ENCODE measurements at regions not wholly inside any gene's neighbourhood (a gene's known extent, or its start where the extent isn't known, plus 50 kb on each side); places are given as distances from the start of the nearest gene placed in this dataset.

- no peak for DNase-seq (ENCODE audit: low spot score, unreplicated experiment)
- Mint-ChIP-seq H3K4me1 (ENCODE audit: low read depth) (no peaks in the 10 kb centered on the region), H3K27ac (no peak overlapping the region), H3K27me3 (no peaks in the 10 kb centered on the region), H3K9me3 (ENCODE audit: low read depth) (peaks cover 3% of the 10 kb centered on the region), H3K36me3 (ENCODE audit: insufficient read depth) (no peaks in the 10 kb centered on the region), H3K4me3 (ENCODE audit: low read depth) (no peak overlapping the region)
- TF ChIP-seq, protein P1, sequence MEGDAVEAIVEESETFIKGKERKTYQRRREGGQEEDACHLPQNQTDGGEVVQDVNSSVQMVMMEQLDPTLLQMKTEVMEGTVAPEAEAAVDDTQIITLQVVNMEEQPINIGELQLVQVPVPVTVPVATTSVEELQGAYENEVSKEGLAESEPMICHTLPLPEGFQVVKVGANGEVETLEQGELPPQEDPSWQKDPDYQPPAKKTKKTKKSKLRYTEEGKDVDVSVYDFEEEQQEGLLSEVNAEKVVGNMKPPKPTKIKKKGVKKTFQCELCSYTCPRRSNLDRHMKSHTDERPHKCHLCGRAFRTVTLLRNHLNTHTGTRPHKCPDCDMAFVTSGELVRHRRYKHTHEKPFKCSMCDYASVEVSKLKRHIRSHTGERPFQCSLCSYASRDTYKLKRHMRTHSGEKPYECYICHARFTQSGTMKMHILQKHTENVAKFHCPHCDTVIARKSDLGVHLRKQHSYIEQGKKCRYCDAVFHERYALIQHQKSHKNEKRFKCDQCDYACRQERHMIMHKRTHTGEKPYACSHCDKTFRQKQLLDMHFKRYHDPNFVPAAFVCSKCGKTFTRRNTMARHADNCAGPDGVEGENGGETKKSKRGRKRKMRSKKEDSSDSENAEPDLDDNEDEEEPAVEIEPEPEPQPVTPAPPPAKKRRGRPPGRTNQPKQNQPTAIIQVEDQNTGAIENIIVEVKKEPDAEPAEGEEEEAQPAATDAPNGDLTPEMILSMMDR (IDR thresholded peaks at IDR 0.05; ENCODE audit: unreplicated experiment): no peak
These were observed 233.4 kb downstream of the ARHGAP12 start for GRCh38 chr10:31694929-31695837.

- H3K9me3 Mint-ChIP-seq (ENCODE audit: low read depth): peaks cover 12% of the 10 kb centered on the region
- no peaks in the 10 kb centered on the region for H3K36me3 Mint-ChIP-seq (ENCODE audit: insufficient read depth)
- H3K4me3 Mint-ChIP-seq (ENCODE audit: low read depth): no peak overlapping the region
- TF ChIP-seq, protein P1 (IDR thresholded peaks at IDR 0.05; ENCODE audit: unreplicated experiment): no peak
- no peak for DNase-seq (ENCODE audit: low spot score, unreplicated experiment)
- no peaks in the 10 kb centered on the region for H3K27me3 Mint-ChIP-seq
- H3K27ac Mint-ChIP-seq: no peak overlapping the region
- H3K4me1 Mint-ChIP-seq (ENCODE audit: low read depth): no peaks in the 10 kb centered on the region
These were observed 234.4 kb downstream of the ARHGAP12 start for GRCh38 chr10:31694126-31694685.

DNA sequence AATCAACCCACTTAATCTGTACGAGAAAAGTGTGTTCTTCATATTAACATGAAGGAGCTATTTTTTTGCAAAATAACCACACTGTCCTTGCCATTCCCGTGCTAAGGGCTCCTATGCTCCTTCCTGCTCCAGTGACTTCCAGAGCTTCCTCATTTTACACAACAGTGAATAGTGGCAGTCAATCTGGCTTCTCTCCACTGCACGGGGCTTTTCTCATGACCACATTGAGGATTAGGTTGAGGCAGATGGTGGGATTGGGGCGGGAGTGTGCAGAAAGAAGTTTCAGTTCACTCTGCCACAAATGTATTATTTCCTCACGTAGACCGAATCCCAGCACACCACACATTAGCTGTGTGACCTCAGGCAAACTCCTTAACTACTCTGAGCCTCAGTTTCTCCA lies 235.1 kb downstream of the ARHGAP12 start:
- H3K4me1 Mint-ChIP-seq (ENCODE audit: low read depth): no peaks in the 10 kb centered on the region
- no peak overlapping the region for H3K4me3 Mint-ChIP-seq (ENCODE audit: low read depth)
- H3K27me3 Mint-ChIP-seq: no peaks in the 10 kb centered on the region
- H3K9me3 Mint-ChIP-seq (ENCODE audit: low read depth): peaks cover 18% of the 10 kb centered on the region
- no peak overlapping the region for H3K27ac Mint-ChIP-seq
- DNase-seq (ENCODE audit: low spot score, unreplicated experiment): no peak
- no peaks in the 10 kb centered on the region for H3K36me3 Mint-ChIP-seq (ENCODE audit: insufficient read depth)
- TF ChIP-seq, protein P1 (IDR thresholded peaks at IDR 0.05; ENCODE audit: unreplicated experiment): no peak

GRCh38 chr10:31689233-31689632 lies 239.4 kb downstream of the ARHGAP12 start:
- Mint-ChIP-seq H3K9me3 (ENCODE audit: low read depth) (peaks cover 38% of the 10 kb centered on the region), H3K27ac (no peak overlapping the region), H3K4me3 (ENCODE audit: low read depth) (no peak overlapping the region), H3K4me1 (ENCODE audit: low read depth) (no peaks in the 10 kb centered on the region), H3K27me3 (no peaks in the 10 kb centered on the region), H3K36me3 (ENCODE audit: insufficient read depth) (peaks cover 5% of the 10 kb centered on the region)
- DNase-seq (ENCODE audit: low spot score, unreplicated experiment): no peak
- TF ChIP-seq, protein P1 (IDR thresholded peaks at IDR 0.05; ENCODE audit: unreplicated experiment): no peak

DNA sequence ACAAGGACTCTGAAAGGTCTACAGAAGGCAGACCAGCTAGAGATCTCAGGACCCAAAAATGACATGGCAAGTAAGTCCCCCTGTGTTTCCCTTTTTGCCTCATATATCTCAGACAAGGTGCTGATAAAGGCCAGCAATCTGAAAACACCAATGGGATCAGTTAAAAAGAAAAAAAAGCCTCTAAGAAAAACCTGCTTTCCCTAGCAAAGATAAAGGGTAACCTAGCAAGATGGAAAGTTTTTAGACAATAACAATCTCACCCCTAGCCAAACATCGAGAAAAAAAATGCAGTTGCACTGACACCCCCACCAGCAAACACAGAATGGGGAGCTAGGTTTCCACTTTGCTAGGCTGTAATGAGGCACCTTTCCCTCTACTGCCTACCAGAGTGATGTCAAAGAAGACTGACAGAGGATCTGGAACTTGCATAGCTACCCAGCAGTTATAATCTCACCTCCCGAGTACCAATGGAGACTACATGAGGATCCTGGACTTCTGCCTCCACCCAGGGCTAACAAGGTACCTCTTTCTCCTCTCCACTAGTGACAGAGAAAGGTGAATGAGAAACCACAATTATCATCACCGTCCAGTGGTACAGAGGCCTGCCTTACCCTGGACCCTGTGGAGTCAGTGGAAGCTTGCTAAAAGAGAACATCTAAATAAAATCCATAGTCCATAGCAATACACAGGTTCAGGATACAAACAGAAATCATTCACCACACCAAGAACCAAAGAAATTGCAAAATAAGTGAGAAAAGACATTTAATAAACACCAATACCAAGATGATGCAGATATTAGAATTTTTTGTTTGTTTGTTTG lies 240.8 kb downstream of the ARHGAP12 start:
- TF ChIP-seq, protein P1 (IDR thresholded peaks at IDR 0.05; ENCODE audit: unreplicated experiment): no peak
- H3K9me3 Mint-ChIP-seq (ENCODE audit: low read depth): peaks cover 45% of the 10 kb centered on the region
- no peak for DNase-seq (ENCODE audit: low spot score, unreplicated experiment)
- H3K4me1 Mint-ChIP-seq (ENCODE audit: low read depth): no peaks in the 10 kb centered on the region
- no peaks in the 10 kb centered on the region for H3K27me3 Mint-ChIP-seq
- peaks cover 7% of the 10 kb centered on the region for H3K36me3 Mint-ChIP-seq (ENCODE audit: insufficient read depth)
- H3K27ac Mint-ChIP-seq: no peak overlapping the region
- H3K4me3 Mint-ChIP-seq (ENCODE audit: low read depth): no peak overlapping the region

All from progenitor cell of endocrine pancreas (in vitro differentiated cells).